Mesothelial cell of epicardium (in vitro differentiated cells): ENCODE measurements at regions not wholly inside any gene's neighbourhood (a gene's known extent, or its start where the extent isn't known, plus 50 kb on each side); places are given as distances from the start of the nearest gene placed in this dataset.

Experiments used
- DNase-seq, 2 experiments: peaks; one replicate each; pipeline ENCODE4 v3.0.0; 2021; ENCODE audit warnings: low spot score in 2 of 2; ENCODE audit not compliant: unreplicated experiment in 2 of 2
- H3K27ac Mint-ChIP-seq: 2 replicates; pipeline ENCODE4 v1.8.0; 2021; ENCODE audit warnings: mixed read lengths
- H3K27me3 Mint-ChIP-seq: 2 replicates; pipeline ENCODE4 v1.8.0; 2021; ENCODE audit warnings: low read depth, mixed read lengths
- H3K36me3 Mint-ChIP-seq: 2 replicates; pipeline ENCODE4 v1.8.0; 2021; ENCODE audit warnings: mixed read lengths
- H3K4me1 Mint-ChIP-seq: 2 replicates; pipeline ENCODE4 v1.8.0; 2021; ENCODE audit warnings: mixed read lengths
- H3K4me3 Mint-ChIP-seq: 2 replicates; pipeline ENCODE4 v1.8.0; 2021; ENCODE audit warnings: mild to moderate bottlenecking, moderate library complexity, mixed read lengths
- H3K9me3 Mint-ChIP-seq: 2 replicates; pipeline ENCODE4 v1.8.0; 2021; ENCODE audit warnings: mixed read lengths
- CTCF ChIP-seq: fragments of 200-600 bp; sonication (generic); IDR thresholded peaks from one replicate; pipeline ENCODE4 v1.5.0; 2021; ENCODE audit warnings: antibody characterized with exemption; ENCODE audit not compliant: unreplicated experiment

- Mint-ChIP-seq H3K36me3 (no peaks in the 10 kb centered on the region), H3K4me1 (no peaks in the 10 kb centered on the region), H3K9me3 (peaks cover 19% of the 10 kb centered on the region), H3K27ac (no peak overlapping the region), H3K27me3 (peaks cover 4% of the 10 kb centered on the region), H3K4me3 (no peak overlapping the region)
- DNase-seq, result no peak
- TF ChIP-seq CTCF, result no peak
Observed at GRCh38 chr6:159513074-159513720, 179.8 kb downstream of the SOD2 start.

GRCh38 chr6:159512571-159512970, 180.5 kb downstream of the SOD2 start:
- H3K9me3 Mint-ChIP-seq, result peaks cover 14% of the 10 kb centered on the region
- H3K27me3 Mint-ChIP-seq, result peaks cover 4% of the 10 kb centered on the region
- no peak for DNase-seq
- no peaks in the 10 kb centered on the region for H3K36me3 Mint-ChIP-seq
- no peaks in the 10 kb centered on the region for H3K4me1 Mint-ChIP-seq
- H3K27ac Mint-ChIP-seq, result no peak overlapping the region
- no peak for TF ChIP-seq CTCF
- no peak overlapping the region for H3K4me3 Mint-ChIP-seq

- DNase-seq, result no peak
- Mint-ChIP-seq H3K27me3 (peaks cover 4% of the 10 kb centered on the region), H3K9me3 (peaks cover 14% of the 10 kb centered on the region), H3K36me3 (no peaks in the 10 kb centered on the region), H3K4me1 (no peaks in the 10 kb centered on the region), H3K4me3 (no peak overlapping the region), H3K27ac (no peak overlapping the region)
- TF ChIP-seq CTCF, result no peak
Observed at GRCh38 chr6:159512104-159512503, 180.9 kb downstream of the SOD2 start.

GRCh38 chr6:159510141-159510540, 182.9 kb downstream of the SOD2 start:
- peaks cover under 1% of the 10 kb centered on the region for H3K9me3 Mint-ChIP-seq

GRCh38 chr6:159508931-159509330, 184.1 kb downstream of the SOD2 start:
- no peaks in the 10 kb centered on the region for H3K36me3 Mint-ChIP-seq
- peaks cover 4% of the 10 kb centered on the region for H3K27me3 Mint-ChIP-seq
- no peak for DNase-seq
- H3K4me1 Mint-ChIP-seq, result no peaks in the 10 kb centered on the region
- no peak overlapping the region for H3K4me3 Mint-ChIP-seq
- no peak overlapping the region for H3K27ac Mint-ChIP-seq
- no peak for TF ChIP-seq CTCF
- no peaks in the 10 kb centered on the region for H3K9me3 Mint-ChIP-seq

More at GRCh38 chr6:159510141-159510540, 182.9 kb downstream of the SOD2 start:
- H3K4me3 Mint-ChIP-seq, result no peak overlapping the region
- peaks cover 4% of the 10 kb centered on the region for H3K27me3 Mint-ChIP-seq
- no peaks in the 10 kb centered on the region for H3K4me1 Mint-ChIP-seq
- H3K27ac Mint-ChIP-seq, result no peak overlapping the region
- DNase-seq, result no peak
- H3K36me3 Mint-ChIP-seq, result no peaks in the 10 kb centered on the region
- TF ChIP-seq CTCF, result no peak

GRCh38 chr6:159506048-159506447, 187.0 kb downstream of the SOD2 start:
- TF ChIP-seq CTCF, result no peak
- H3K9me3 Mint-ChIP-seq, result no peaks in the 10 kb centered on the region
- H3K4me3 Mint-ChIP-seq, result no peak overlapping the region
- no peak for DNase-seq
- H3K27ac Mint-ChIP-seq, result no peak overlapping the region
- H3K36me3 Mint-ChIP-seq, result no peaks in the 10 kb centered on the region
- peaks cover 4% of the 10 kb centered on the region for H3K27me3 Mint-ChIP-seq
- H3K4me1 Mint-ChIP-seq, result no peaks in the 10 kb centered on the region
